ENCODE measurements at regions not wholly inside any gene's neighbourhood (a gene's known extent, or its start where the extent isn't known, plus 50 kb on each side); places are given as distances from the start of the nearest gene placed in this dataset.

GRCh38 chr1:18429654-18430053 lies 51.1 kb upstream of the KLHDC7A start:
- peak; percentile 48 for DNase-seq
